B cell (primary cell): ENCODE measurements at regions not wholly inside any gene's neighbourhood (a gene's known extent, or its start where the extent isn't known, plus 50 kb on each side); places are given as distances from the start of the nearest gene placed in this dataset.

Experiments used
- ATAC-seq: fragments of 200-7000 bp; cut with Tn5 transposase; one replicate; pipeline ENCODE4 v1.10.0; 2021; ENCODE audit warnings: low read depth, mild to moderate bottlenecking, moderate number of reproducible peaks, moderate library complexity
- CTCF ChIA-PET: fragments of 350-600 bp; sonication (Branson Sonifier 250); formaldehyde crosslinking; loops from one replicate; lab custom pipeline; 2021; ENCODE audit warnings: antibody characterized with exemption, inconsistent platforms; lab: Charles Lee
- POLR2A ChIA-PET: fragments of 350-600 bp; sonication (Branson Sonifier 250); formaldehyde crosslinking; loops from one replicate; lab custom pipeline; 2021; ENCODE audit warnings: antibody characterized with exemption; lab: Charles Lee
- DNase-seq: peaks from one replicate; pipeline ENCODE4 v3.0.0; 2013
- H2AFZ ChIP-seq: 2 replicates; pipeline ENCODE4 v1.6.1; 2012; ENCODE audit warnings: mild to moderate bottlenecking, low read depth, low read length; ENCODE audit not compliant: insufficient read depth, poor library complexity, severe bottlenecking
- H3K27ac ChIP-seq, 2 donors: 1 replicate in 1 of 2; 2 replicates in 1 of 2; pipeline ENCODE4 v1.5.1; 2012 to 2013; ENCODE audit warnings: low read length in 2 of 2, mild to moderate bottlenecking in 2 of 2, moderate library complexity in 1 of 2
- H3K27me3 ChIP-seq, 4 experiments: fragments of 200-600 bp in 1 of 4; sonication (generic) in 1 of 4; replicated peaks in 1 of 4; 1 replicate in 2 of 4; 2 replicates in 2 of 4; pipeline versions ENCODE4 v1.6.1 to v1.7.0; 2013 to 2016; ENCODE audit warnings: low read length in 3 of 4, mild to moderate bottlenecking in 2 of 4, mixed read lengths in 1 of 4, moderate library complexity in 1 of 4; ENCODE audit not compliant: insufficient read depth in 4 of 4, control insufficient read depth in 3 of 4; ENCODE audit errors: control extremely low read depth in 1 of 4
- H3K36me3 ChIP-seq, 2 experiments: replicated peaks in 1 of 2; 1 replicate in 1 of 2; 2 replicates in 1 of 2; pipeline versions ENCODE4 v1.6.1 to v1.7.1; 2013; ENCODE audit warnings: low read length in 1 of 2; ENCODE audit not compliant: insufficient read depth in 2 of 2, control insufficient read depth in 1 of 2; ENCODE audit errors: control extremely low read depth in 1 of 2, extremely low read depth in 1 of 2
- H3K4me1 ChIP-seq, 2 donors: fragments of 200-600 bp in 1 of 2; sonication (generic) in 1 of 2; 1 replicate in 1 of 2; 2 replicates in 1 of 2; pipeline versions ENCODE4 v1.5.1 to v1.6.1; 2013 to 2017; ENCODE audit warnings: low read length in 2 of 2; ENCODE audit not compliant: control insufficient read depth in 2 of 2, insufficient read depth in 2 of 2
- H3K4me2 ChIP-seq: replicated peaks from 2 replicates; pipeline ENCODE3; 2012; ENCODE audit warnings: mild to moderate bottlenecking, low read depth, low read length; ENCODE audit not compliant: poor library complexity, severe bottlenecking
- H3K4me3 ChIP-seq, 5 experiments: fragments of 200-600 bp in 1 of 5; sonication (generic) in 1 of 5; 1 replicate in 3 of 5; 2 replicates in 2 of 5; pipeline versions ENCODE4 v1.5.1 to v1.7.0; 2011 to 2016; ENCODE audit warnings: low read length in 4 of 5, mild to moderate bottlenecking in 4 of 5, low read depth in 2 of 5, control low read depth in 1 of 5, moderate library complexity in 1 of 5; ENCODE audit not compliant: insufficient read depth in 1 of 5; ENCODE audit errors: control extremely low read depth in 1 of 5, extremely low read depth in 1 of 5
- H3K79me2 ChIP-seq: fragments of 200-600 bp; sonication (generic); one replicate; pipeline ENCODE4 v1.6.0; 2016; ENCODE audit warnings: low read length; ENCODE audit not compliant: control insufficient read depth, insufficient read depth
- H3K9ac ChIP-seq: fragments of 200-600 bp; sonication (generic); 2 replicates; pipeline ENCODE4 v1.6.1; 2017; ENCODE audit warnings: mild to moderate bottlenecking, low read length, moderate library complexity
- H3K9me3 ChIP-seq, 3 donors: one replicate each; pipeline versions ENCODE4 v1.6.1 to v1.7.1; 2013; ENCODE audit warnings: low read length in 2 of 3; ENCODE audit not compliant: control insufficient read depth in 2 of 3, insufficient read depth in 1 of 3; ENCODE audit errors: control extremely low read depth in 1 of 3
- H4K20me1 ChIP-seq: 2 replicates; pipeline ENCODE4 v1.6.0; 2012; ENCODE audit warnings: mild to moderate bottlenecking, low read length; ENCODE audit not compliant: insufficient read depth, control insufficient read depth, poor library complexity, severe bottlenecking
- H3K27ac Mint-ChIP-seq: one replicate; pipeline ENCODE4 v1.8.0; 2021; ENCODE audit warnings: mixed read lengths
- H3K27me3 Mint-ChIP-seq: one replicate; pipeline ENCODE4 v1.8.0; 2021; ENCODE audit warnings: mixed read lengths
- H3K4me1 Mint-ChIP-seq: one replicate; pipeline ENCODE4 v1.8.0; 2021; ENCODE audit warnings: mixed read lengths
- H3K4me3 Mint-ChIP-seq: one replicate; pipeline ENCODE4 v1.8.0; 2021; ENCODE audit warnings: mixed read lengths
- H3K9me3 Mint-ChIP-seq: one replicate; pipeline ENCODE4 v1.8.0; 2022; ENCODE audit warnings: mixed read lengths; ENCODE audit not compliant: insufficient read depth
- EZH2 ChIP-seq: IDR thresholded peaks from 2 replicates; pipeline ENCODE4 v1.6.1; 2012; ENCODE audit warnings: borderline replicate concordance, low read depth, mild to moderate bottlenecking, moderate library complexity, low read length; ENCODE audit not compliant: insufficient read depth, poor library complexity, severe bottlenecking
- WGBS: methylation state at CpG from one replicate; pipeline ENCODE4 v1.1.5; 2013; ENCODE audit warnings: missing lambda C conversion rate; ENCODE audit not compliant: insufficient coverage; 5-methylcytosine and 5-hydroxymethylcytosine counted together
- intact Hi-C: fragments of 100-400 bp; cut with micrococcal nuclease; formaldehyde crosslinking; loops from one replicate; pipeline ENCODE4 v1.10.0; 2022
- TF ChIP-seq, protein P1 (sequence below): fragments of 200-600 bp; IDR thresholded peaks from one replicate; pipeline ENCODE4 v1.8.0; 2022; ENCODE audit warnings: antibody characterized with exemption, mild to moderate bottlenecking

DNA sequence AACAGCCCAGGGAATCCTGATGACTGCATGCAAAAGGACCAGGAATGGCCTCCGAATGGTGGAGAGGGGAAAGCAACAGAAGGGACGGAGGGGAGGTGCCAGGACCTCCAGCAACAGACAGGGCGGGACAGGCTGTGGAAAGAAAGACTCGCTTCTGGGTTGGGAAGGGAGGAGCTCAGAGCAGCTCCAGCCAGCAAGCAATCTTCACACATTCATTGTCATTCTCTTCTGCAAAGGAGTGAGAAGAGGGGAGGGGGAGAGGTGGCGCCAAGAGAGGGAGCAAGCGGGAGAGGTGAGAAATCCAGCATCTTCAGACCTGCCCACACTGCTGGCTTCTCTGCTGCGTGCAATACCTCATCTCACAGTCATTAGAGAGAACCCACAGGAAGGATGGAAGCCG, 509.0 kb downstream of the BUD13 start:
- 57% methylated on average over 1 of the region's 8 CpGs for WGBS

DNA sequence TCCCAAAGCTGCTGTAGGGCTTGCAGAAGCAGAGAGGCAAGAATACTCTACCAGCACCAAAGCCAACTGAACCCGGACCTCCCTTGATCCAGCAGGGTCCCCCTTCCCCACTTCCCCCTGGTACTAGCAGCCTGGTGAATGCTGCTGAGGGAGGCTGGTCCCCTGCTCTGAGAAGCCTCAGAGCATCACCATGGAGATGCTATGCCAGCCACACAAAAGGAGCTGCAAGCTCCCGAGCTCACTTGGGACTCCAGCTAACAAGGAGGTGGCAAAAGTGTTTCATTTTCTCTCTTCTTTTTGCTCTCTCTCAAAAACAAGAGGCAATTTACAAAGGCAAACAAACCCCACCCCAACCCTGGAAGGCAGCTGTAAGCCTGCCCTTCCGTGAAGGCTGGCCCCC, 509.8 kb downstream of the BUD13 start:
- no peak overlapping the region for H2AFZ ChIP-seq
- no peak overlapping the region for H3K4me2 ChIP-seq
- Mint-ChIP-seq H3K9me3 (no peaks in the 10 kb centered on the region), H3K27me3 (peaks cover 24% of the 10 kb centered on the region), H3K4me1 (no peaks in the 10 kb centered on the region), H3K4me3 (no peak overlapping the region), H3K27ac (no peak overlapping the region)
- TF ChIP-seq EZH2: no peak
- TF ChIP-seq, protein P1, sequence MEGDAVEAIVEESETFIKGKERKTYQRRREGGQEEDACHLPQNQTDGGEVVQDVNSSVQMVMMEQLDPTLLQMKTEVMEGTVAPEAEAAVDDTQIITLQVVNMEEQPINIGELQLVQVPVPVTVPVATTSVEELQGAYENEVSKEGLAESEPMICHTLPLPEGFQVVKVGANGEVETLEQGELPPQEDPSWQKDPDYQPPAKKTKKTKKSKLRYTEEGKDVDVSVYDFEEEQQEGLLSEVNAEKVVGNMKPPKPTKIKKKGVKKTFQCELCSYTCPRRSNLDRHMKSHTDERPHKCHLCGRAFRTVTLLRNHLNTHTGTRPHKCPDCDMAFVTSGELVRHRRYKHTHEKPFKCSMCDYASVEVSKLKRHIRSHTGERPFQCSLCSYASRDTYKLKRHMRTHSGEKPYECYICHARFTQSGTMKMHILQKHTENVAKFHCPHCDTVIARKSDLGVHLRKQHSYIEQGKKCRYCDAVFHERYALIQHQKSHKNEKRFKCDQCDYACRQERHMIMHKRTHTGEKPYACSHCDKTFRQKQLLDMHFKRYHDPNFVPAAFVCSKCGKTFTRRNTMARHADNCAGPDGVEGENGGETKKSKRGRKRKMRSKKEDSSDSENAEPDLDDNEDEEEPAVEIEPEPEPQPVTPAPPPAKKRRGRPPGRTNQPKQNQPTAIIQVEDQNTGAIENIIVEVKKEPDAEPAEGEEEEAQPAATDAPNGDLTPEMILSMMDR: no peak
- no peaks in the 10 kb centered on the region for H3K4me1 ChIP-seq
- intact Hi-C loops: no loop called here
- no peak overlapping the region for H3K27ac ChIP-seq
- H3K36me3 ChIP-seq: no peaks in the 10 kb centered on the region
- H3K79me2 ChIP-seq: no peaks in the 10 kb centered on the region
- WGBS: 6% methylated on average over 2 of the region's 3 CpGs
- ChIA-PET CTCF (no interaction called here), POLR2A (no interaction called here)
- no peaks in the 10 kb centered on the region for H4K20me1 ChIP-seq
- no peak overlapping the region for H3K9ac ChIP-seq
- peaks cover 0 to 8% (median 0%) of the 10 kb centered on the region in 3 donors for H3K9me3 ChIP-seq
- ATAC-seq (no peak), DNase-seq (no peak)
- peaks cover 0 to 4% (median 0%) of the 10 kb centered on the region in 4 experiments for H3K27me3 ChIP-seq
- no peak overlapping the region for H3K4me3 ChIP-seq

More for the DNA sequence above, 509.0 kb downstream of the BUD13 start:
- H3K4me1 ChIP-seq: no peaks in the 10 kb centered on the region
- H3K27me3 Mint-ChIP-seq: peaks cover 22% of the 10 kb centered on the region
- no peak overlapping the region for H3K4me2 ChIP-seq
- POLR2A ChIA-PET: no interaction called here
- no peak overlapping the region for H2AFZ ChIP-seq
- H3K27ac Mint-ChIP-seq: no peak overlapping the region
- no peak overlapping the region for H3K9ac ChIP-seq
- no peak overlapping the region for H3K4me3 Mint-ChIP-seq
- no peak overlapping the region for H3K27ac ChIP-seq
- no peaks in the 10 kb centered on the region for H4K20me1 ChIP-seq
- intact Hi-C loops: no loop called here
- no peaks in the 10 kb centered on the region for H3K4me1 Mint-ChIP-seq
- ATAC-seq (no peak), DNase-seq (no peak)
- peaks cover 0 to 4% (median 0%) of the 10 kb centered on the region in 4 experiments for H3K27me3 ChIP-seq
- no peaks in the 10 kb centered on the region for H3K79me2 ChIP-seq
- no peak overlapping the region for H3K4me3 ChIP-seq
- H3K9me3 ChIP-seq: peaks cover 0 to 8% (median 0%) of the 10 kb centered on the region in 3 donors
- no peaks in the 10 kb centered on the region for H3K9me3 Mint-ChIP-seq
- H3K36me3 ChIP-seq: no peaks in the 10 kb centered on the region
- TF ChIP-seq EZH2: no peak
- TF ChIP-seq, protein P1: no peak
- CTCF ChIA-PET: no interaction called here
